PC-3 (cell line): ENCODE measurements at regions not wholly inside any gene's neighbourhood (a gene's known extent, or its start where the extent isn't known, plus 50 kb on each side); places are given as distances from the start of the nearest gene placed in this dataset.
A peak's percentile ranks its signal among the peaks of the same experiment; 100 is the strongest.

ENCODE experiments used
- ATAC-seq: fragments of 200-7000 bp; cut with Tn5 transposase; 2 replicates; pipeline ENCODE4 v1.9.1; 2020; ENCODE audit warnings: mild to moderate bottlenecking, moderate library complexity
- BruUV-seq: library from RNA; stranded (reverse); fragments of 400-500 nt; replicated peaks from 2 replicates; lab custom pipeline; 2021; lab: Mats Ljungman, UMichigan
- CTCF ChIA-PET: fragments of 300-600 bp; sonication (Branson Sonifier 250); formaldehyde crosslinking; loops from one replicate; lab custom pipeline; 2022; ENCODE audit warnings: antibody characterized with exemption; lab: Charles Lee
- POLR2A ChIA-PET: fragments of 300-600 bp; sonication (Branson Sonifier 250); formaldehyde crosslinking; loops from one replicate; lab custom pipeline; 2022; ENCODE audit warnings: antibody characterized with exemption; ENCODE audit not compliant: unreplicated experiment; lab: Charles Lee
- DNase-seq: peaks from one replicate; pipeline ENCODE4 v3.0.0-alpha.2; 2015
- H2AFZ ChIP-seq: fragments of 300-600 bp; sonication (generic); 2 replicates; pipeline ENCODE4 v1.6.0; 2016; ENCODE audit warnings: antibody characterized with exemption, low read length
- H3F3A ChIP-seq: fragments of 300-600 bp; sonication (generic); one replicate; pipeline ENCODE4 v1.6.0; 2017; ENCODE audit warnings: antibody characterized with exemption, low read length, control low read depth, mild to moderate bottlenecking; ENCODE audit not compliant: unreplicated experiment
- H3K27ac ChIP-seq: fragments of 300-600 bp; sonication (generic); 2 replicates; pipeline ENCODE4 v1.5.1; 2016; ENCODE audit warnings: mild to moderate bottlenecking, low read length
- H3K27me3 ChIP-seq: fragments of 300-600 bp; sonication (generic); 2 replicates; pipeline ENCODE4 v1.6.1; 2016; ENCODE audit warnings: low read length, mixed read lengths
- H3K36me3 ChIP-seq: fragments of 300-600 bp; sonication (generic); 2 replicates; pipeline ENCODE4 v1.6.1; 2016; ENCODE audit warnings: low read depth, mixed run types, low read length, mixed read lengths
- H3K4me1 ChIP-seq: fragments of 300-600 bp; sonication (generic); 2 replicates; pipeline ENCODE4 v1.5.1; 2016; ENCODE audit warnings: low read length; ENCODE audit not compliant: insufficient read depth
- H3K4me2 ChIP-seq: fragments of 300-600 bp; sonication (generic); 2 replicates; pipeline ENCODE4 v1.6.0; 2016; ENCODE audit warnings: low read length
- H3K4me3 ChIP-seq: fragments of 300-600 bp; sonication (generic); 2 replicates; pipeline ENCODE4 v1.5.1; 2016; ENCODE audit warnings: mild to moderate bottlenecking, low read length, mixed read lengths
- H3K79me2 ChIP-seq: fragments of 300-600 bp; sonication (generic); 2 replicates; pipeline ENCODE4 v1.6.1; 2017; ENCODE audit warnings: low read length, mixed read lengths
- H3K9ac ChIP-seq: fragments of 300-600 bp; sonication (generic); 2 replicates; pipeline ENCODE4 v1.6.0; 2016; ENCODE audit warnings: mild to moderate bottlenecking, low read length
- H3K9me2 ChIP-seq: fragments of 300-600 bp; sonication (generic); replicated peaks from 2 replicates; pipeline ENCODE4 v1.6.1; 2016; ENCODE audit warnings: mixed run types, low read length, mixed read lengths
- H3K9me3 ChIP-seq: fragments of 300-600 bp; sonication (generic); 2 replicates; pipeline ENCODE4 v1.6.1; 2016; ENCODE audit warnings: low read length, mixed read lengths
- H4K20me1 ChIP-seq: fragments of 300-600 bp; sonication (generic); 2 replicates; pipeline ENCODE4 v1.6.1; 2016; ENCODE audit warnings: low read length, mixed read lengths
- EZH2 ChIP-seq: fragments of 300-600 bp; sonication (generic); IDR thresholded peaks from one replicate; pipeline ENCODE4 v1.6.1; 2017; ENCODE audit warnings: antibody characterized with exemption, mild to moderate bottlenecking, low read length; ENCODE audit not compliant: unreplicated experiment
- EZH2phosphoT487 ChIP-seq: fragments of 300-600 bp; sonication (generic); IDR thresholded peaks from 2 replicates; pipeline ENCODE4 v1.6.1; 2018; ENCODE audit warnings: mild to moderate bottlenecking, antibody characterized with exemption, low read length, borderline replicate concordance
- intact Hi-C: fragments of 100-400 bp; cut with micrococcal nuclease; formaldehyde crosslinking; loops from 2 replicates; pipeline ENCODE4 v1.9.0; 2023
- TF ChIP-seq, protein P1 (sequence below): fragments of 300-600 bp; sonication (generic); conservative IDR thresholded peaks from 2 replicates; pipeline ENCODE4 v1.5.1; 2017; ENCODE audit warnings: antibody characterized with exemption, low read depth, mild to moderate bottlenecking, low read length

DNA sequence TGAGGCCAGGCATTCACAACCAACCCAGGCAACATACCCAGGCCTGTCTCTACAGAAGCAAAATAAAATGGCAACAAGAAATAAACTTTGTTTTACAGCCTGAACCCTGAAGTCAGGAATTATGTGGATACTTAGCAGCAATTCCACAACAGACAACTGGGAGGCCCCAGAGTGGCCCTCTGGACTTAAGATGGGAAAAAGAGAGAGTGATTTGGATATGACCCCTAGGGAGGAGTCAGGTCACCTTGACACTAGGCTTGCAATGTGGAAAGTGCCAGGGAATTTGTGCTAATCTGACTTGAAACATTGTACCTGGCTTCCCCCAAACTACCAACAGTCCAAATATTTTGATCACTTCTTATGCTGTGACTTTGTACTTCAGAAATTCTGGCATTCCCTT, 193.1 kb downstream of the PARM1 start:
- TF ChIP-seq, protein P1, sequence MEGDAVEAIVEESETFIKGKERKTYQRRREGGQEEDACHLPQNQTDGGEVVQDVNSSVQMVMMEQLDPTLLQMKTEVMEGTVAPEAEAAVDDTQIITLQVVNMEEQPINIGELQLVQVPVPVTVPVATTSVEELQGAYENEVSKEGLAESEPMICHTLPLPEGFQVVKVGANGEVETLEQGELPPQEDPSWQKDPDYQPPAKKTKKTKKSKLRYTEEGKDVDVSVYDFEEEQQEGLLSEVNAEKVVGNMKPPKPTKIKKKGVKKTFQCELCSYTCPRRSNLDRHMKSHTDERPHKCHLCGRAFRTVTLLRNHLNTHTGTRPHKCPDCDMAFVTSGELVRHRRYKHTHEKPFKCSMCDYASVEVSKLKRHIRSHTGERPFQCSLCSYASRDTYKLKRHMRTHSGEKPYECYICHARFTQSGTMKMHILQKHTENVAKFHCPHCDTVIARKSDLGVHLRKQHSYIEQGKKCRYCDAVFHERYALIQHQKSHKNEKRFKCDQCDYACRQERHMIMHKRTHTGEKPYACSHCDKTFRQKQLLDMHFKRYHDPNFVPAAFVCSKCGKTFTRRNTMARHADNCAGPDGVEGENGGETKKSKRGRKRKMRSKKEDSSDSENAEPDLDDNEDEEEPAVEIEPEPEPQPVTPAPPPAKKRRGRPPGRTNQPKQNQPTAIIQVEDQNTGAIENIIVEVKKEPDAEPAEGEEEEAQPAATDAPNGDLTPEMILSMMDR: no peak
- TF ChIP-seq EZH2phosphoT487 (no peak), EZH2 (no peak)
- H3F3A ChIP-seq: no peaks in the 10 kb centered on the region
- peak overlapping the region; percentile 77; the same call in 1 of the 2 replicates for H2AFZ ChIP-seq
- H3K4me1 ChIP-seq: no peaks in the 10 kb centered on the region; the same call in 1 of the 2 replicates
- BruUV-seq: no TSS peak
- ChIA-PET POLR2A (no interaction called here), CTCF (no interaction called here)
- no peak overlapping the region for H3K27ac ChIP-seq
- H3K36me3 ChIP-seq: no peaks in the 10 kb centered on the region
- H4K20me1 ChIP-seq: no peaks in the 10 kb centered on the region
- H3K9me2 ChIP-seq: no peaks in the 10 kb centered on the region
- peak overlapping the region; percentile 72; the same call in 1 of the 2 replicates for H3K4me2 ChIP-seq
- H3K9ac ChIP-seq: no peak overlapping the region
- H3K27me3 ChIP-seq: no peaks in the 10 kb centered on the region
- DNase-seq (no peak), ATAC-seq (no peak)
- no peaks in the 10 kb centered on the region for H3K79me2 ChIP-seq
- intact Hi-C loops: no loop called here
- no peaks in the 10 kb centered on the region for H3K9me3 ChIP-seq
- H3K4me3 ChIP-seq: peak overlapping the region; percentile 53; the same call in 1 of the 2 replicates

DNA sequence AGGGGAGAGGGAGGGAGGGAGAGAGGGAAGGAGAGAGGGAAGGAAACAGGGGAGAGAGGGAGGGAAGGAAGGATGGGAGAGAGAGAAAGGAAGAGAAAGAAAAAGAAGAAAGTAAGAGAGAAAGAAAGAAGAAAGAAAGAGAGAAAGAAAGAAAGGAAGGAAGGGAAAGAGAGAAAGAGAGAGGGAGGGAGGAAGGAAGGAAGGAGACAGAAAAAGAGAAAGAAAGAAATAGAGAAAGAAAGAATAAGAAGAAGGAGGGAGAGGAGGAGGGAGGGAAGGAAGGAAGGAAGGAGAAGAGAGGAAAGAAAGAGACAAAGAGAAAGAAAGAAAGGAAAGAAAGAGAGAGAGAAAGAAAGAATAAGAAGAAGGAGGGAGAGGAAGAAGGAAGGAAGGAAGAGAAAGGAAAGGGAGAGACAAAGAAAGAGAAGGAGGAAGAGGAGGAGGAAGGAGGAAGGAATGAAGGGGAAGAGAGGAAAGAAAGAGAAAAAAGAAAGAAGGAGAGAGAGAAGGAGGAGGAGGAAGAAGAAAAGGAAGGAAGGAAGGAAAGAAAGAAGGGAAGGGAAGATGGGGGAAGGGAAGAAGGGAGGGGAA, 189.6 kb downstream of the PARM1 start:
- TF ChIP-seq EZH2phosphoT487: no peak
- TF ChIP-seq EZH2: no peak
- TF ChIP-seq, protein P1: no peak
- ATAC-seq (no peak), DNase-seq (no peak)
- Histone ChIP-seq H3K4me2 (no peak overlapping the region), H3K27ac (no peak overlapping the region), H3K9me3 (no peaks in the 10 kb centered on the region), H3K36me3 (no peaks in the 10 kb centered on the region), H3K4me1 (no peaks in the 10 kb centered on the region; the same call in 1 of the 2 replicates), H3K9ac (no peak overlapping the region), H4K20me1 (no peaks in the 10 kb centered on the region), H3K27me3 (no peaks in the 10 kb centered on the region), H2AFZ (no peak overlapping the region), H3K4me3 (no peak overlapping the region), H3K79me2 (no peaks in the 10 kb centered on the region), H3K9me2 (no peaks in the 10 kb centered on the region), H3F3A (no peaks in the 10 kb centered on the region)
- ChIA-PET CTCF (no interaction called here), POLR2A (no interaction called here)
- BruUV-seq: no TSS peak
- intact Hi-C loops: no loop called here

DNA sequence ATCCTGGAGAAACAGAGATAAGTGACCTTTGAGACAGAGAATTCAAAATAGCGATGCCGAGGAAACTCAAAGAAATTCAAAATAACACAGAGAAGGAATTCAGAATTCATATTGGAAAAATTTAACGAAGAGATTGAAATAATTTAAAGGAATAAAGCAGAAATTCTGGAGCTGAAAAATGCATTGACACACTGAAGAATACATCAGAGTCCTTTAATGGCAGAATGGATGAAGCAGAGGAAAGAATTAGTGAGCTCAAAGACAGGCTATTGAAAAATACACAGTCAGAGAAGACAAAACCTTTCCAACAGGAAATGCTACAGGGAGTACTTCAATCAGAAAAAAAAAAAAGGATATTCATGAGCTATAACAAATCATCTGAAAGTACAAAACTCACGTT, 185.8 kb downstream of the PARM1 start:
- Histone ChIP-seq H3K79me2 (no peaks in the 10 kb centered on the region), H4K20me1 (no peaks in the 10 kb centered on the region), H3K4me2 (no peak overlapping the region), H3K27ac (no peak overlapping the region), H3K9me3 (no peaks in the 10 kb centered on the region), H3K9ac (no peak overlapping the region), H3F3A (no peaks in the 10 kb centered on the region), H3K27me3 (no peaks in the 10 kb centered on the region), H3K9me2 (no peaks in the 10 kb centered on the region), H3K4me1 (no peaks in the 10 kb centered on the region), H3K36me3 (no peaks in the 10 kb centered on the region), H2AFZ (no peak overlapping the region), H3K4me3 (no peak overlapping the region)
- no peak for DNase-seq
- no peak for ATAC-seq
- no TSS peak for BruUV-seq
- TF ChIP-seq EZH2phosphoT487: no peak
- TF ChIP-seq, protein P1: no peak
- no peak for TF ChIP-seq EZH2
- intact Hi-C loops: no loop called here
- CTCF ChIA-PET: no interaction called here
- POLR2A ChIA-PET: no interaction called here
